ENCODE measurements at regions not wholly inside any gene's neighbourhood (a gene's known extent, or its start where the extent isn't known, plus 50 kb on each side); places are given as distances from the start of the nearest gene placed in this dataset.
"Not testable (repeated sequence)": the region's sequence is repeated elsewhere in the genome, so short reads cannot be mapped to it uniquely, and the experiment has no call there.

GRCh38 chr4:14920759-14921320 is 81.4 kb upstream of the CPEB2 start:
- no peak for ATAC-seq (ENCODE audit: low read depth)
- Mint-ChIP-seq H3K27me3 (peaks cover 5% of the 10 kb centered on the region), H3K27ac (no peak overlapping the region), H3K36me3 (ENCODE audit: low read depth) (no peaks in the 10 kb centered on the region), H3K4me3 (no peak overlapping the region), H3K4me1 (no peaks in the 10 kb centered on the region), H3K9me3 (no peaks in the 10 kb centered on the region)
- ChIA-PET CTCF (no interaction called here), POLR2A (no interaction called here)
- no peak for TF ChIP-seq CTCF (IDR thresholded peaks at IDR 0.05)
- no peak for DNase-seq
- intact Hi-C loops (cut with micrococcal nuclease) = no loop called here

GRCh38 chr4:14921781-14922180 is 80.5 kb upstream of the CPEB2 start:
- H3K27me3 Mint-ChIP-seq; H3K4me3 Mint-ChIP-seq; H3K36me3 Mint-ChIP-seq (ENCODE audit: low read depth); H3K27ac Mint-ChIP-seq; DNase-seq; POLR2A ChIA-PET; CTCF ChIA-PET; intact Hi-C loops (cut with micrococcal nuclease); ATAC-seq (ENCODE audit: low read depth); H3K4me1 Mint-ChIP-seq; H3K9me3 Mint-ChIP-seq: not testable (repeated sequence)

- peak; percentile 37 for ATAC-seq (ENCODE audit: low read depth)
- no peak for DNase-seq
- intact Hi-C loops (cut with micrococcal nuclease) = no loop called here
- Mint-ChIP-seq H3K36me3 (ENCODE audit: low read depth) (no peaks in the 10 kb centered on the region), H3K4me1 (no peaks in the 10 kb centered on the region), H3K27ac (no peak overlapping the region), H3K27me3 (no peaks in the 10 kb centered on the region), H3K4me3 (no peak overlapping the region), H3K9me3 (no peaks in the 10 kb centered on the region)
- POLR2A ChIA-PET = no interaction called here
- TF ChIP-seq CTCF (IDR thresholded peaks at IDR 0.05) = no peak
- CTCF ChIA-PET = no interaction called here
These were observed 78.0 kb upstream of the CPEB2 start for GRCh38 chr4:14924076-14924811.

GRCh38 chr4:14924812-14925344 is 77.4 kb upstream of the CPEB2 start:
- no peak for TF ChIP-seq CTCF (IDR thresholded peaks at IDR 0.05)
- ATAC-seq (ENCODE audit: low read depth) (no peak), DNase-seq (no peak)
- H3K4me1 Mint-ChIP-seq = no peaks in the 10 kb centered on the region
- no peak overlapping the region for H3K27ac Mint-ChIP-seq
- H3K9me3 Mint-ChIP-seq = no peaks in the 10 kb centered on the region
- ChIA-PET POLR2A (no interaction called here), CTCF (no interaction called here)
- intact Hi-C loops (cut with micrococcal nuclease) = no loop called here
- H3K27me3 Mint-ChIP-seq = no peaks in the 10 kb centered on the region
- no peak overlapping the region for H3K4me3 Mint-ChIP-seq
- H3K36me3 Mint-ChIP-seq (ENCODE audit: low read depth) = no peaks in the 10 kb centered on the region

- POLR2A ChIA-PET = no interaction called here
- H3K9me3 Mint-ChIP-seq = no peaks in the 10 kb centered on the region
- H3K27ac Mint-ChIP-seq = no peak overlapping the region
- no peak for DNase-seq
- ATAC-seq (ENCODE audit: low read depth) = no peak
- CTCF ChIA-PET = no interaction called here
- no peaks in the 10 kb centered on the region for H3K36me3 Mint-ChIP-seq (ENCODE audit: low read depth)
- no peaks in the 10 kb centered on the region for H3K4me1 Mint-ChIP-seq
- TF ChIP-seq CTCF (IDR thresholded peaks at IDR 0.05) = no peak
- no peak overlapping the region for H3K4me3 Mint-ChIP-seq
- H3K27me3 Mint-ChIP-seq = no peaks in the 10 kb centered on the region
- intact Hi-C loops (cut with micrococcal nuclease) = no loop called here
These were observed 76.8 kb upstream of the CPEB2 start for GRCh38 chr4:14925471-14925870.

Data from activated B cell treated with CpG ODN at 0.5 μM for 24 hours (primary cell).